PFSK-1 (cell line): ENCODE measurements at regions not wholly inside any gene's neighbourhood (a gene's known extent, or its start where the extent isn't known, plus 50 kb on each side); places are given as distances from the start of the nearest gene placed in this dataset.

Experiments used
- FOXP2 ChIP-seq: optimal IDR thresholded peaks from 2 replicates; pipeline ENCODE3; 2011; ENCODE audit warnings: borderline replicate concordance, control low read depth, inconsistent platforms; ENCODE audit not compliant: insufficient read depth; ENCODE audit errors: extremely low read length, extremely low read depth
- POLR2AphosphoS5 ChIP-seq: IDR thresholded peaks from 2 replicates; pipeline ENCODE4 v1.6.1; 2012; ENCODE audit warnings: low read depth, mild to moderate bottlenecking, control low read depth, low read length, moderate library complexity
- REST ChIP-seq, 2 experiments: IDR thresholded peaks; 2 replicates each; pipeline versions ENCODE4 v1.6.1 to v1.8.0; 2011 to 2012; ENCODE audit warnings: low read depth in 2 of 2, low read length in 2 of 2, control low read depth in 1 of 2, inconsistent platforms in 1 of 2, mild to moderate bottlenecking in 1 of 2, moderate library complexity in 1 of 2; ENCODE audit not compliant: insufficient read depth in 1 of 2
- SIN3A ChIP-seq: IDR thresholded peaks from 2 replicates; pipeline ENCODE4 v1.6.1; 2012; ENCODE audit warnings: mild to moderate bottlenecking, low read length, moderate library complexity, borderline replicate concordance; ENCODE audit not compliant: insufficient read depth
- TAF1 ChIP-seq: IDR thresholded peaks from 2 replicates; pipeline ENCODE4 v1.6.1; 2012; ENCODE audit warnings: low read length, control low read depth, borderline replicate concordance; ENCODE audit not compliant: insufficient read depth

- TF ChIP-seq POLR2AphosphoS5 (no peak), TAF1 (no peak), FOXP2 (no peak), SIN3A (no peak), REST (IDR thresholded peaks at IDR 0.05; ENCODE audit: insufficient read depth in 1 of 2, low read depth in 2 of 2, low read length in 2 of 2) (no peak)
These were observed 168.0 kb downstream of the LPIN1 start for GRCh38 chr2:11914455-11914854.

DNA sequence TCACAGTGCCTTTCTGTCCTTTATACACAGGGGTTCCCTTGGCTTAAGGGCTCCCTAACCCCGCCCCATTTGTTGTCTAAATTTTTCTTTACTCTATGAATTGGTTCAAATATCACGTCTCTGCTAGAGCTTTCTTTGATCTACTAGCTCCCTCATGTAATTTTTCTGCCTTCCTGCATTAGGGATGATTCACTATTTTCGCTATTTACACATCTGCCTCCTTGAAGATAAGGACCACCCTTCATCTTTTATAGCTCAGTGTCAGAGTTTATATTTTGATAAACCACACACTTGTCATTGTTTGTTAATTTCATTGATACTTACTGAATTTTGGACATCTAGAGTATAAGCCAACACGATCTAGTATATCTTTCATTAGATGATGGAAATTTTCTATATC lies 169.2 kb downstream of the LPIN1 start:
- TF ChIP-seq FOXP2 (no peak), TAF1 (no peak), REST (IDR thresholded peaks at IDR 0.05; ENCODE audit: insufficient read depth in 1 of 2, low read depth in 2 of 2, low read length in 2 of 2) (no peak), POLR2AphosphoS5 (no peak), SIN3A (no peak)

GRCh38 chr2:11919953-11920352 lies 173.5 kb downstream of the LPIN1 start:
- no peak for TF ChIP-seq TAF1
- no peak for TF ChIP-seq SIN3A
- TF ChIP-seq POLR2AphosphoS5: no peak
- no peak for TF ChIP-seq FOXP2
- no peak for TF ChIP-seq REST (IDR thresholded peaks at IDR 0.05; ENCODE audit: insufficient read depth in 1 of 2, low read depth in 2 of 2, low read length in 2 of 2)

- TF ChIP-seq FOXP2: no peak
- no peak for TF ChIP-seq TAF1
- no peak for TF ChIP-seq POLR2AphosphoS5
- no peak for TF ChIP-seq SIN3A
- TF ChIP-seq REST (IDR thresholded peaks at IDR 0.05; ENCODE audit: insufficient read depth in 1 of 2, low read depth in 2 of 2, low read length in 2 of 2): no peak
These were observed 174.7 kb downstream of the LPIN1 start for GRCh38 chr2:11920993-11921583.

DNA sequence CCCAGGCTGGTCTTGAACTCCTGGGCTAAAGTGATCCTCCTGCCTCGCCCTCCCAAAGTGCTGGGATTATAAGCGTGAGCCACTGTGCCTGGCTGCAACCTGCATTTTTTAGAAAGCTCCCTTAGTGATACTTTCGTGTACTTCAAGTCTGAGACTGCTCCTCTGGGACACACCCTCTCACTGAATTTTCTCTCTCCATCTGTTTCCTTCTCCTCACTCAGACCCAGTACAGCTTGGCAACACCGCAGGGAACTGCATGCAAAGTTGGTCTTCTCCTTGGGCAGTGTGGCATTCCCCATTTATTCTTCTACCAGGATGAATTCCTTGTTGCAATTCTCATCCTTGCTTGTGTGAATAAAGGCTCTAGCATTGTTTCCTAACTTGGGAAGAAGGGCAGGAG lies 175.9 kb downstream of the LPIN1 start:
- no peak for TF ChIP-seq SIN3A
- no peak for TF ChIP-seq REST (IDR thresholded peaks at IDR 0.05; ENCODE audit: insufficient read depth in 1 of 2, low read depth in 2 of 2, low read length in 2 of 2)
- no peak for TF ChIP-seq TAF1
- TF ChIP-seq FOXP2: no peak
- TF ChIP-seq POLR2AphosphoS5: no peak
